ENCODE measurements at regions not wholly inside any gene's neighbourhood (a gene's known extent, or its start where the extent isn't known, plus 50 kb on each side); places are given as distances from the start of the nearest gene placed in this dataset.

DNA sequence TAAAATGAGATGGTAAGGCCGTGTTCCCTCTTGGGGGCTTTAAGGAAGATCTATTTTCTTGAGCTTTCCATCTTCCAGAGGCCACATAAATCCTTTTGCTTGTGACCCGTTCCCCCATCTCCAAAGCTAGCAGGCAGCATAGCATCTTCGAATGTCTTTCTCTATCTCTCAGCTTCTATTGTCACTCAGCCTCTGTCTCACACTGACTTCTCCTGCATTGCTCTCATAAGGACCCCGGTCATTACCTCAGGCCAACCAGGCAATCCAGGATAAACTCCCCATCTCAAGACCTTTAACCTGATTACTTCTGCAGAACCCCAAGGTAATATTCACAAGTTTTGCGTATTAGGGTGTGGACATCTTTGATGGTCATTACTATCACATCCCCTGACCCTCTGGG is 250.3 kb upstream of the SOX2 start:
- H3K27ac ChIP-seq = no peak overlapping the region
- no peak for TF ChIP-seq CTCF (conservative IDR thresholded peaks at IDR 0.05; ENCODE audit: low read depth, low read length)
- no peaks in the 10 kb centered on the region for H3K27me3 ChIP-seq (ENCODE audit: insufficient read depth, low read depth)
- H3K36me3 ChIP-seq (ENCODE audit: insufficient read depth) = no peaks in the 10 kb centered on the region
- H4K20me1 ChIP-seq (ENCODE audit: insufficient read depth) = no peaks in the 10 kb centered on the region
- no peak overlapping the region for H2AFZ ChIP-seq (ENCODE audit: low read depth)
- no peak overlapping the region for H3K9ac ChIP-seq
- no peak overlapping the region for H3K4me2 ChIP-seq
- H3K79me2 ChIP-seq (ENCODE audit: insufficient read depth, low read depth) = no peaks in the 10 kb centered on the region
- no peak overlapping the region for H3K4me3 ChIP-seq (IDR thresholded peaks at IDR 0.05; ENCODE audit: insufficient read depth, low read depth, low read length)
- no peaks in the 10 kb centered on the region for H3K4me1 ChIP-seq (ENCODE audit: low read depth, poor library complexity, severe bottlenecking)

GRCh38 chr3:181459516-181459915 is 252.2 kb upstream of the SOX2 start:
- no peak overlapping the region for H3K27ac ChIP-seq
- H3K4me1 ChIP-seq (ENCODE audit: low read depth, poor library complexity, severe bottlenecking) = no peaks in the 10 kb centered on the region
- no peaks in the 10 kb centered on the region for H3K36me3 ChIP-seq (ENCODE audit: insufficient read depth)
- no peak overlapping the region for H3K4me3 ChIP-seq (IDR thresholded peaks at IDR 0.05; ENCODE audit: insufficient read depth, low read depth, low read length)
- no peaks in the 10 kb centered on the region for H3K79me2 ChIP-seq (ENCODE audit: insufficient read depth, low read depth)
- H3K27me3 ChIP-seq (ENCODE audit: insufficient read depth, low read depth) = no peaks in the 10 kb centered on the region
- no peak for TF ChIP-seq CTCF (conservative IDR thresholded peaks at IDR 0.05; ENCODE audit: low read depth, low read length)
- no peak overlapping the region for H3K4me2 ChIP-seq
- H2AFZ ChIP-seq (ENCODE audit: low read depth) = no peak overlapping the region
- H4K20me1 ChIP-seq (ENCODE audit: insufficient read depth) = no peaks in the 10 kb centered on the region
- no peak overlapping the region for H3K9ac ChIP-seq

DNA sequence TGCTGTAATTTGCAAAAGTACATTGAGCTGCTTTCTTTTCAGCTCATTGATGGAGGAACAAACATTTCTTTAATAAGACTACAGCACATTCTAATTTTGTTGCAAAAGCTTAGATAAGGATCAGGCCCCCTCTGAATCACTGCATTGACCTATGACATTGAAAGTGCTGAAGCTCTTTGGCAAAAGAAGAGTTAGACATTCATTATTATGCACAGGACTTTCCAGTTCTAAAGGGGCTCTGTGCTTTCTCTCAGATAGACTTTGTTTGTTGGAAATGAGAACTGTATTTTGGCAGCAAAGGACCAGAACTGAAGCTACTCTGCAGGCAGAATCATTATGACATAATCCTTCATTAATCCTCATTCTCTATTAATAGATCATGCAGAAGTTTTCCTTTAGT is 252.9 kb upstream of the SOX2 start:
- H2AFZ ChIP-seq (ENCODE audit: low read depth) = no peak overlapping the region
- no peaks in the 10 kb centered on the region for H3K27me3 ChIP-seq (ENCODE audit: insufficient read depth, low read depth)
- no peak for TF ChIP-seq CTCF (conservative IDR thresholded peaks at IDR 0.05; ENCODE audit: low read depth, low read length)
- no peak overlapping the region for H3K4me2 ChIP-seq
- no peak overlapping the region for H3K4me3 ChIP-seq (IDR thresholded peaks at IDR 0.05; ENCODE audit: insufficient read depth, low read depth, low read length)
- H3K79me2 ChIP-seq (ENCODE audit: insufficient read depth, low read depth) = no peaks in the 10 kb centered on the region
- H3K27ac ChIP-seq = no peak overlapping the region
- no peak overlapping the region for H3K9ac ChIP-seq
- H4K20me1 ChIP-seq (ENCODE audit: insufficient read depth) = no peaks in the 10 kb centered on the region
- H3K36me3 ChIP-seq (ENCODE audit: insufficient read depth) = no peaks in the 10 kb centered on the region
- no peaks in the 10 kb centered on the region for H3K4me1 ChIP-seq (ENCODE audit: low read depth, poor library complexity, severe bottlenecking)

DNA sequence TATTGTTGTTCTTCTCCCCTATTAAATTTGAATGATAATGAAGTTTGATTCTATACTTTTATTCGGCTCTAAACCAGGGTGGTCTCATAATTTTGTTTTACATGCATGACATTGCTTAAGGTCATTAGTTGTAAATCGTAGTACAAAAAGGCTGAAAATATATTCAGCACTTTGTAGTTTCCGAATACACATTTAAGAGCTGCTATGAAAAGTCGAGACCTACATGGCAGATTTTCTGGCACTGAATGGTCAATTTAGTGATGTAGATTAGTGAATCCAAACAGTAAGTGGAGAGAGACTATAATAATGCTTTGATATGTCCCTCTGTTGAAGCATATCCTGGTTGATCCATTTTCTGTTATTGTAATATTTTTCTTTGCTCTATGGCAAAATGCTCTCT is 254.0 kb upstream of the SOX2 start:
- H3K36me3 ChIP-seq (ENCODE audit: insufficient read depth) = no peaks in the 10 kb centered on the region
- H4K20me1 ChIP-seq (ENCODE audit: insufficient read depth) = no peaks in the 10 kb centered on the region
- H2AFZ ChIP-seq (ENCODE audit: low read depth) = no peak overlapping the region
- no peak overlapping the region for H3K4me2 ChIP-seq
- no peak overlapping the region for H3K27ac ChIP-seq
- no peaks in the 10 kb centered on the region for H3K4me1 ChIP-seq (ENCODE audit: low read depth, poor library complexity, severe bottlenecking)
- H3K4me3 ChIP-seq (IDR thresholded peaks at IDR 0.05; ENCODE audit: insufficient read depth, low read depth, low read length) = no peak overlapping the region
- no peaks in the 10 kb centered on the region for H3K79me2 ChIP-seq (ENCODE audit: insufficient read depth, low read depth)
- TF ChIP-seq CTCF (conservative IDR thresholded peaks at IDR 0.05; ENCODE audit: low read depth, low read length) = no peak
- no peak overlapping the region for H3K9ac ChIP-seq
- no peaks in the 10 kb centered on the region for H3K27me3 ChIP-seq (ENCODE audit: insufficient read depth, low read depth)

DNA sequence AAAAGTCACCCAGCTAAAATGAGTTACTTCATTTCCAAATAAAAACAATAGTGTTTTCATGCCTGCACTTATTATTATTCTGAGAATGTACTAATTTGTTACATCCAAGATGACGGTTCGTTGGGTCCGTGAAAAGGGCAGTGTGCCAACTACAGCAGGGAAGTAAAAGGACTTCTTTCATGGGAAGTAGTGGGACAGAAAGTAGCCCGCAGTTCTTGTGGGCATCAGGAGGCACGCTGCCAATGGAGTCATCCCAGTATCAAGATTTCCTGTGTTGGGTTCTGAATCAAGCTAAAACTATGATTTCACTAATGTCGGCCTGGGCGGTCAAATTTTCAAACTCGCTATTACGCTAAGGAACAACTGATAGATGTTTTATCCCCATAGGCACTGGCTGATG is 254.5 kb upstream of the SOX2 start:
- no peaks in the 10 kb centered on the region for H3K27me3 ChIP-seq (ENCODE audit: insufficient read depth, low read depth)
- no peaks in the 10 kb centered on the region for H3K36me3 ChIP-seq (ENCODE audit: insufficient read depth)
- H3K4me2 ChIP-seq = no peak overlapping the region
- H3K27ac ChIP-seq = no peak overlapping the region
- H3K79me2 ChIP-seq (ENCODE audit: insufficient read depth, low read depth) = no peaks in the 10 kb centered on the region
- H4K20me1 ChIP-seq (ENCODE audit: insufficient read depth) = no peaks in the 10 kb centered on the region
- no peak overlapping the region for H3K4me3 ChIP-seq (IDR thresholded peaks at IDR 0.05; ENCODE audit: insufficient read depth, low read depth, low read length)
- H2AFZ ChIP-seq (ENCODE audit: low read depth) = no peak overlapping the region
- no peak overlapping the region for H3K9ac ChIP-seq
- no peak for TF ChIP-seq CTCF (conservative IDR thresholded peaks at IDR 0.05; ENCODE audit: low read depth, low read length)
- H3K4me1 ChIP-seq (ENCODE audit: low read depth, poor library complexity, severe bottlenecking) = no peaks in the 10 kb centered on the region
